ENCODE measurements at regions not wholly inside any gene's neighbourhood (a gene's known extent, or its start where the extent isn't known, plus 50 kb on each side); places are given as distances from the start of the nearest gene placed in this dataset.
"Not testable (repeated sequence)": the region's sequence is repeated elsewhere in the genome, so short reads cannot be mapped to it uniquely, and the experiment has no call there.

GRCh38 chr5:142211918-142212317, 103.3 kb downstream of the NDFIP1 start:
- no peaks in the 10 kb centered on the region for H3K36me3 ChIP-seq
- no peak overlapping the region for H3K27ac ChIP-seq
- no peaks in the 10 kb centered on the region for H3K9me3 ChIP-seq
- no peak for DNase-seq
- intact Hi-C loops (cut with DNase I) = no loop called here
- H3K4me3 ChIP-seq = no peak overlapping the region
- H3K27me3 ChIP-seq = no peaks in the 10 kb centered on the region
- TF ChIP-seq EP300 (IDR thresholded peaks at IDR 0.05) (no peak), POLR2A (IDR thresholded peaks at IDR 0.05) (no peak), CTCF (IDR thresholded peaks at IDR 0.05) (no peak)
- 78 to 95% (median 92%) methylated on average over 3 of the region's 3 CpGs for WGBS, 3 donors
- H3K4me1 ChIP-seq (ENCODE audit: insufficient read depth) = peaks cover 6% of the 10 kb centered on the region

GRCh38 chr5:142210864-142211412, 102.4 kb downstream of the NDFIP1 start:
- H3K4me3 ChIP-seq = no peak overlapping the region
- H3K9me3 ChIP-seq = no peaks in the 10 kb centered on the region
- H3K4me1 ChIP-seq (ENCODE audit: insufficient read depth) = peaks cover 2% of the 10 kb centered on the region
- H3K27me3 ChIP-seq = no peaks in the 10 kb centered on the region
- H3K36me3 ChIP-seq = no peaks in the 10 kb centered on the region
- H3K27ac ChIP-seq = no peak overlapping the region
- TF ChIP-seq POLR2A (IDR thresholded peaks at IDR 0.05) (no peak), CTCF (IDR thresholded peaks at IDR 0.05) (no peak), EP300 (IDR thresholded peaks at IDR 0.05) (no peak)
- intact Hi-C loops (cut with DNase I) = no loop called here
- 94 to 95% (median 94%) methylated on average over 11 of the region's 11 CpGs for WGBS, 3 donors
- DNase-seq = no peak

- Histone ChIP-seq H3K36me3 (no peaks in the 10 kb centered on the region), H3K27me3 (no peaks in the 10 kb centered on the region), H3K9me3 (no peaks in the 10 kb centered on the region), H3K27ac (no peak overlapping the region), H3K4me3 (no peak overlapping the region), H3K4me1 (ENCODE audit: insufficient read depth) (no peaks in the 10 kb centered on the region)
- intact Hi-C loops (cut with DNase I) = no loop called here
- WGBS, 3 donors = 86 to 91% (median 89%) methylated on average over 9 of the region's 9 CpGs
- no peak for DNase-seq
- TF ChIP-seq POLR2A (IDR thresholded peaks at IDR 0.05) (no peak), CTCF (IDR thresholded peaks at IDR 0.05) (no peak), EP300 (IDR thresholded peaks at IDR 0.05) (no peak)
Observed at GRCh38 chr5:142210011-142210410, 101.4 kb downstream of the NDFIP1 start.

GRCh38 chr5:142208777-142209312, 100.3 kb downstream of the NDFIP1 start:
- H3K4me3 ChIP-seq = no peak overlapping the region
- no peaks in the 10 kb centered on the region for H3K4me1 ChIP-seq (ENCODE audit: insufficient read depth)
- no peaks in the 10 kb centered on the region for H3K27me3 ChIP-seq
- intact Hi-C loops (cut with DNase I) = no loop called here
- TF ChIP-seq EP300 (IDR thresholded peaks at IDR 0.05) (no peak), CTCF (IDR thresholded peaks at IDR 0.05) (no peak), POLR2A (IDR thresholded peaks at IDR 0.05) (no peak)
- 77 to 81% (median 79%) methylated on average over 8 of the region's 8 CpGs for WGBS, 3 donors
- H3K36me3 ChIP-seq = no peaks in the 10 kb centered on the region
- H3K27ac ChIP-seq = no peak overlapping the region
- DNase-seq = no peak
- no peaks in the 10 kb centered on the region for H3K9me3 ChIP-seq

- H3K36me3 ChIP-seq; H3K4me3 ChIP-seq; DNase-seq; H3K27ac ChIP-seq; H3K4me1 ChIP-seq (ENCODE audit: insufficient read depth); H3K27me3 ChIP-seq; intact Hi-C loops (cut with DNase I); H3K9me3 ChIP-seq: not testable (repeated sequence)
- 80 to 90% (median 84%) methylated on average over 7 of the region's 7 CpGs for WGBS, 3 donors
Observed at GRCh38 chr5:142208244-142208643, 99.7 kb downstream of the NDFIP1 start.
